H9 (cell line): ENCODE measurements at regions not wholly inside any gene's neighbourhood (a gene's known extent, or its start where the extent isn't known, plus 50 kb on each side); places are given as distances from the start of the nearest gene placed in this dataset.

Source experiments
- DNase-seq: peaks from one replicate; pipeline ENCODE4 v3.0.0-alpha.2; 2017
- H2AFZ ChIP-seq: one replicate; pipeline ENCODE4 v1.6.1; 2013; ENCODE audit warnings: mild to moderate bottlenecking, low read length, control low read depth, moderate library complexity
- H2AK5ac ChIP-seq: 2 replicates; pipeline ENCODE4 v1.6.1; 2013; ENCODE audit warnings: low read length, control low read depth, mixed read lengths; ENCODE audit not compliant: insufficient read length
- H2BK120ac ChIP-seq: one replicate; pipeline ENCODE4 v1.6.1; 2013; ENCODE audit warnings: low read depth, mild to moderate bottlenecking, low read length, control low read depth, inconsistent platforms; ENCODE audit not compliant: poor library complexity, severe bottlenecking
- H2BK12ac ChIP-seq: 2 replicates; pipeline ENCODE4 v1.6.1; 2013; ENCODE audit warnings: low read length, control low read depth, mixed read lengths, low read depth; ENCODE audit not compliant: insufficient read length
- H2BK15ac ChIP-seq: 2 replicates; pipeline ENCODE4 v1.6.1; 2013; ENCODE audit warnings: low read depth, low read length, control low read depth
- H2BK20ac ChIP-seq: one replicate; pipeline ENCODE4 v1.6.1; 2013; ENCODE audit warnings: low read depth, mild to moderate bottlenecking, low read length, control low read depth, inconsistent platforms; ENCODE audit not compliant: poor library complexity, severe bottlenecking
- H2BK5ac ChIP-seq: 2 replicates; pipeline ENCODE4 v1.6.1; 2013; ENCODE audit warnings: low read length, control low read depth, mixed read lengths; ENCODE audit not compliant: insufficient read length
- H3K14ac ChIP-seq: 2 replicates; pipeline ENCODE4 v1.6.1; 2013; ENCODE audit warnings: low read length, control low read depth; ENCODE audit not compliant: insufficient read depth
- H3K18ac ChIP-seq: 2 replicates; pipeline ENCODE4 v1.6.1; 2013; ENCODE audit warnings: low read depth, mild to moderate bottlenecking, mixed read lengths, low read length, control low read depth; ENCODE audit not compliant: insufficient read length
- H3K23ac ChIP-seq: 2 replicates; pipeline ENCODE4 v1.6.1; 2013; ENCODE audit warnings: low read length, control low read depth, mixed read lengths, low read depth; ENCODE audit not compliant: insufficient read length
- H3K23me2 ChIP-seq: 2 replicates; pipeline ENCODE4 v1.6.1; 2013; ENCODE audit warnings: low read depth, mild to moderate bottlenecking, mixed read lengths, low read length, control low read depth; ENCODE audit not compliant: insufficient read length, poor library complexity, severe bottlenecking
- H3K27ac ChIP-seq: 2 replicates; pipeline ENCODE4 v1.5.1; 2013; ENCODE audit warnings: low read length, control low read depth, mixed read lengths, low read depth; ENCODE audit not compliant: insufficient read length
- H3K27me3 ChIP-seq: 2 replicates; pipeline ENCODE4 v1.6.1; 2013; ENCODE audit warnings: low read length, control low read depth, inconsistent platforms; ENCODE audit not compliant: insufficient read depth
- H3K4ac ChIP-seq: 2 replicates; pipeline ENCODE4 v1.6.1; 2013; ENCODE audit warnings: low read depth, mild to moderate bottlenecking, control low read depth, inconsistent platforms, low read length, moderate library complexity
- H3K4me1 ChIP-seq: 2 replicates; pipeline ENCODE4 v1.6.1; 2013; ENCODE audit warnings: low read length, control low read depth, inconsistent platforms; ENCODE audit not compliant: insufficient read depth
- H3K4me2 ChIP-seq: 2 replicates; pipeline ENCODE4 v1.6.1; 2013; ENCODE audit warnings: low read length, control low read depth, mixed read lengths; ENCODE audit not compliant: insufficient read length, insufficient read depth
- H3K56ac ChIP-seq: 2 replicates; pipeline ENCODE4 v1.6.1; 2013; ENCODE audit warnings: low read depth, mild to moderate bottlenecking, mixed read lengths, low read length, control low read depth; ENCODE audit not compliant: insufficient read length
- H3K79me1 ChIP-seq: 2 replicates; pipeline ENCODE4 v1.6.1; 2013; ENCODE audit warnings: low read depth, mild to moderate bottlenecking, moderate library complexity, low read length, control low read depth, inconsistent platforms; ENCODE audit not compliant: insufficient read depth, poor library complexity, severe bottlenecking
- H3K79me2 ChIP-seq: 2 replicates; pipeline ENCODE4 v1.6.1; 2013; ENCODE audit warnings: low read length, control low read depth, inconsistent platforms; ENCODE audit not compliant: insufficient read depth
- H3K9ac ChIP-seq: 2 replicates; pipeline ENCODE4 v1.6.1; 2013; ENCODE audit warnings: low read length, control low read depth, mixed read lengths; ENCODE audit not compliant: insufficient read length; ENCODE audit errors: extremely low read depth
- H3K9me3 ChIP-seq: one replicate; pipeline ENCODE4 v1.6.1; 2013; ENCODE audit warnings: low read depth, low read length, inconsistent platforms; ENCODE audit not compliant: control insufficient read depth
- H3T11ph ChIP-seq: one replicate; pipeline ENCODE4 v1.6.1; 2013; ENCODE audit warnings: mild to moderate bottlenecking, low read length, control low read depth, inconsistent platforms
- H4K20me1 ChIP-seq: one replicate; pipeline ENCODE4 v1.6.1; 2013; ENCODE audit not compliant: control insufficient read depth, insufficient read length, insufficient read depth
- H4K5ac ChIP-seq: 2 replicates; pipeline ENCODE4 v1.6.1; 2013; ENCODE audit warnings: low read depth, mild to moderate bottlenecking, mixed read lengths, low read length, control low read depth; ENCODE audit not compliant: insufficient read length
- H4K8ac ChIP-seq: replicated peaks from 2 replicates; pipeline ENCODE4 v1.6.1; 2013; ENCODE audit warnings: low read length, control low read depth, mixed read lengths, low read depth; ENCODE audit not compliant: insufficient read length
- H4K91ac ChIP-seq: 2 replicates; pipeline ENCODE4 v1.6.1; 2013; ENCODE audit warnings: low read depth, mild to moderate bottlenecking, moderate library complexity, mixed read lengths, low read length, control low read depth; ENCODE audit not compliant: insufficient read length
- H3K27ac Mint-ChIP-seq, 3 experiments: 2 replicates in 2 of 3; 3 replicates in 1 of 3; pipeline ENCODE4 v1.8.0; 2020 to 2021; ENCODE audit warnings: mixed read lengths in 3 of 3, mild to moderate bottlenecking in 1 of 3, moderate library complexity in 1 of 3
- H3K27me3 Mint-ChIP-seq: 2 replicates; pipeline ENCODE4 v1.8.0; 2021; ENCODE audit warnings: low read depth, mild to moderate bottlenecking, moderate library complexity, mixed read lengths
- H3K36me3 Mint-ChIP-seq, 3 experiments: 2 replicates in 2 of 3; 3 replicates in 1 of 3; pipeline ENCODE4 v1.8.0; 2020 to 2021; ENCODE audit warnings: low read depth in 3 of 3, mixed read lengths in 3 of 3; ENCODE audit not compliant: insufficient read depth in 1 of 3
- H3K4me1 Mint-ChIP-seq, 2 experiments: 2 replicates each; pipeline ENCODE4 v1.8.0; 2020; ENCODE audit warnings: mixed read lengths in 2 of 2
- H3K4me3 Mint-ChIP-seq, 2 experiments: 2 replicates in 1 of 2; 3 replicates in 1 of 2; pipeline ENCODE4 v1.8.0; 2020 to 2021; ENCODE audit warnings: mild to moderate bottlenecking in 2 of 2, mixed read lengths in 2 of 2, moderate library complexity in 1 of 2
- H3K9me3 Mint-ChIP-seq, 2 experiments: 2 replicates in 1 of 2; 3 replicates in 1 of 2; pipeline ENCODE4 v1.8.0; 2020; ENCODE audit warnings: mild to moderate bottlenecking in 2 of 2, mixed read lengths in 2 of 2, moderate library complexity in 1 of 2
- WGBS: extraction: QIAGEN DNeasy Blood & Tissue Kit; methylation state at CpG from one replicate; pipeline ENCODE4 v1.1.7; 2013; ENCODE audit warnings: missing lambda C conversion rate, low lambda C conversion rate, mixed read lengths; ENCODE audit not compliant: insufficient read length; ENCODE audit errors: extremely low coverage; 5-methylcytosine and 5-hydroxymethylcytosine counted together
- TF ChIP-seq, protein P1 (sequence below): fragments of 200-600 bp; sonication (generic); conservative IDR thresholded peaks from 3 replicates; pipeline ENCODE4 v1.8.0; 2021; ENCODE audit warnings: antibody characterized with exemption, mild to moderate bottlenecking

DNA sequence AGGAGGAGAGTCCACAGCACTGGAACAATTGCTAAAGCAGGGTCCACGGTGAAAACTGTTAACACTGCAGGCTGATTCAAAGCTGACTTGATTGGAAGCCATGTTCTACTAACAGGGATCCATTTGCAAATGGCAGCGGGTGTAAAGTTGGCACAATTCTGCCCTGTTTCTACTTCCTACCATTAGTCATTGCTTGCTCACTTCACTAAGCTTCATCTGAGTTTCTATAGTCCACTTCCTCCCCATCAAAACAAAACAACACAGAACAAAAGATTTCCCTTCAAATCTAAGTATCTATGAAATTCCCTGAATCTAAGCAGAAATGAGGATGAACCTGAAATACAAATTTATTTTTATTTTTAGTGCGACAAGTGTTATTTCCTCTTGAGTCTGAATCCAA is 187.4 kb upstream of the SOX11 start:
- no peak overlapping the region for H3K18ac ChIP-seq
- H2BK5ac ChIP-seq = no peak overlapping the region
- H3K4me1 ChIP-seq = no peaks in the 10 kb centered on the region; the same call in 1 of the 2 replicates
- H3K27me3 ChIP-seq = no peaks in the 10 kb centered on the region
- no peak overlapping the region for H2BK15ac ChIP-seq
- H4K8ac ChIP-seq = no peak overlapping the region
- no peaks in the 10 kb centered on the region for H3K9me3 ChIP-seq
- H3K14ac ChIP-seq = no peak overlapping the region
- H3K79me1 ChIP-seq = no peaks in the 10 kb centered on the region
- H3T11ph ChIP-seq = no peak overlapping the region
- WGBS = no CpG with 5 or more reads among the region's 3 CpGs
- no peaks in the 10 kb centered on the region for H3K23me2 ChIP-seq
- no peak overlapping the region for H3K56ac ChIP-seq
- no peak for DNase-seq
- H2BK12ac ChIP-seq = no peak overlapping the region
- Mint-ChIP-seq H3K27ac (no peak overlapping the region), H3K27me3 (no peaks in the 10 kb centered on the region), H3K9me3 (no peaks in the 10 kb centered on the region), H3K4me1 (peaks cover 31% of the 10 kb centered on the region in 2 experiments), H3K36me3 (no peaks in the 10 kb centered on the region), H3K4me3 (no peak overlapping the region)
- H3K27ac ChIP-seq = no peak overlapping the region
- H4K5ac ChIP-seq = no peak overlapping the region
- TF ChIP-seq, protein P1, sequence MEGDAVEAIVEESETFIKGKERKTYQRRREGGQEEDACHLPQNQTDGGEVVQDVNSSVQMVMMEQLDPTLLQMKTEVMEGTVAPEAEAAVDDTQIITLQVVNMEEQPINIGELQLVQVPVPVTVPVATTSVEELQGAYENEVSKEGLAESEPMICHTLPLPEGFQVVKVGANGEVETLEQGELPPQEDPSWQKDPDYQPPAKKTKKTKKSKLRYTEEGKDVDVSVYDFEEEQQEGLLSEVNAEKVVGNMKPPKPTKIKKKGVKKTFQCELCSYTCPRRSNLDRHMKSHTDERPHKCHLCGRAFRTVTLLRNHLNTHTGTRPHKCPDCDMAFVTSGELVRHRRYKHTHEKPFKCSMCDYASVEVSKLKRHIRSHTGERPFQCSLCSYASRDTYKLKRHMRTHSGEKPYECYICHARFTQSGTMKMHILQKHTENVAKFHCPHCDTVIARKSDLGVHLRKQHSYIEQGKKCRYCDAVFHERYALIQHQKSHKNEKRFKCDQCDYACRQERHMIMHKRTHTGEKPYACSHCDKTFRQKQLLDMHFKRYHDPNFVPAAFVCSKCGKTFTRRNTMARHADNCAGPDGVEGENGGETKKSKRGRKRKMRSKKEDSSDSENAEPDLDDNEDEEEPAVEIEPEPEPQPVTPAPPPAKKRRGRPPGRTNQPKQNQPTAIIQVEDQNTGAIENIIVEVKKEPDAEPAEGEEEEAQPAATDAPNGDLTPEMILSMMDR = no peak
- H4K91ac ChIP-seq = no peak overlapping the region
- H3K79me2 ChIP-seq = no peaks in the 10 kb centered on the region
- no peak overlapping the region for H3K4ac ChIP-seq
- H2BK120ac ChIP-seq = no peak overlapping the region
- no peak overlapping the region for H3K4me2 ChIP-seq
- H2BK20ac ChIP-seq = no peak overlapping the region
- H2AK5ac ChIP-seq = no peak overlapping the region
- no peaks in the 10 kb centered on the region for H4K20me1 ChIP-seq
- H3K23ac ChIP-seq = no peak overlapping the region
- no peak overlapping the region for H2AFZ ChIP-seq
- no peak overlapping the region for H3K9ac ChIP-seq
